Mesendoderm (in vitro differentiated cells): ENCODE measurements at regions not wholly inside any gene's neighbourhood (a gene's known extent, or its start where the extent isn't known, plus 50 kb on each side); places are given as distances from the start of the nearest gene placed in this dataset.
"Not testable (repeated sequence)": the region's sequence is repeated elsewhere in the genome, so short reads cannot be mapped to it uniquely, and the experiment has no call there.

Source experiments
- DNase-seq: peaks from one replicate; pipeline ENCODE4 v3.0.0; 2013
- H2AK5ac ChIP-seq: 2 replicates; pipeline ENCODE4 v1.6.1; 2013; ENCODE audit warnings: low read length, inconsistent platforms
- H2BK120ac ChIP-seq: 2 replicates; pipeline ENCODE4 v1.6.1; 2013; ENCODE audit warnings: low read depth, mild to moderate bottlenecking, low read length, moderate library complexity, mixed read lengths
- H2BK15ac ChIP-seq: replicated peaks from 2 replicates; pipeline ENCODE4 v1.6.1; 2013; ENCODE audit warnings: low read depth, mild to moderate bottlenecking, moderate library complexity
- H2BK5ac ChIP-seq: 2 replicates; pipeline ENCODE4 v1.6.1; 2013; ENCODE audit warnings: low read length, inconsistent platforms
- H3K18ac ChIP-seq: 2 replicates; pipeline ENCODE4 v1.6.1; 2013; ENCODE audit warnings: mild to moderate bottlenecking, low read length, mixed read lengths
- H3K23ac ChIP-seq: one replicate; pipeline ENCODE4 v1.6.1; 2013; ENCODE audit warnings: low read length
- H3K27ac ChIP-seq: 2 replicates; pipeline ENCODE4 v1.5.1; 2013; ENCODE audit warnings: low read depth, mild to moderate bottlenecking, inconsistent platforms, low read length, moderate library complexity
- H3K27me3 ChIP-seq: 2 replicates; pipeline ENCODE4 v1.6.1; 2013; ENCODE audit warnings: low read length, control low read depth, mild to moderate bottlenecking, inconsistent platforms; ENCODE audit not compliant: insufficient read depth, poor library complexity
- H3K36me3 ChIP-seq: 2 replicates; pipeline ENCODE4 v1.6.1; 2013; ENCODE audit warnings: low read length, inconsistent platforms; ENCODE audit not compliant: control insufficient read depth, insufficient read depth
- H3K4ac ChIP-seq: one replicate; pipeline ENCODE4 v1.6.1; 2013; ENCODE audit warnings: low read depth, mild to moderate bottlenecking, low read length, moderate library complexity
- H3K4me1 ChIP-seq: 2 replicates; pipeline ENCODE4 v1.6.1; 2013; ENCODE audit warnings: low read depth, low read length, inconsistent platforms; ENCODE audit not compliant: control insufficient read depth
- H3K4me2 ChIP-seq: 2 replicates; pipeline ENCODE4 v1.6.1; 2013; ENCODE audit warnings: low read length
- H3K4me3 ChIP-seq: 2 replicates; pipeline ENCODE4 v1.5.1; 2013; ENCODE audit warnings: mild to moderate bottlenecking, low read length
- H3K56ac ChIP-seq: one replicate; pipeline ENCODE4 v1.6.1; 2013; ENCODE audit warnings: low read length
- H3K79me1 ChIP-seq: 2 replicates; pipeline ENCODE4 v1.6.1; 2013; ENCODE audit warnings: low read length, inconsistent platforms
- H3K79me2 ChIP-seq: 2 replicates; pipeline ENCODE4 v1.6.1; 2013; ENCODE audit warnings: mild to moderate bottlenecking, low read length; ENCODE audit not compliant: control insufficient read depth, insufficient read depth
- H3K9ac ChIP-seq: 2 replicates; pipeline ENCODE4 v1.6.1; 2013; ENCODE audit warnings: low read length, inconsistent platforms
- H4K5ac ChIP-seq: one replicate; pipeline ENCODE4 v1.6.1; 2013; ENCODE audit warnings: low read length
- H4K8ac ChIP-seq: one replicate; pipeline ENCODE4 v1.6.1; 2013; ENCODE audit warnings: low read depth, mild to moderate bottlenecking, control low read depth, low read length, moderate library complexity
- WGBS: extraction: QIAGEN DNeasy Blood & Tissue Kit; methylation state at CpG from one replicate; pipeline ENCODE4 v1.1.7; 2013; ENCODE audit warnings: low lambda C conversion rate, missing lambda C conversion rate; ENCODE audit not compliant: insufficient coverage; ENCODE audit errors: extremely low coverage; 5-methylcytosine and 5-hydroxymethylcytosine counted together

- H3K27ac ChIP-seq, result no peak overlapping the region
- WGBS, result no CpG with 5 or more reads among the region's 6 CpGs
Measured at GRCh38 chr18:68397241-68398035, 317.5 kb downstream of the TMX3 start.

DNA sequence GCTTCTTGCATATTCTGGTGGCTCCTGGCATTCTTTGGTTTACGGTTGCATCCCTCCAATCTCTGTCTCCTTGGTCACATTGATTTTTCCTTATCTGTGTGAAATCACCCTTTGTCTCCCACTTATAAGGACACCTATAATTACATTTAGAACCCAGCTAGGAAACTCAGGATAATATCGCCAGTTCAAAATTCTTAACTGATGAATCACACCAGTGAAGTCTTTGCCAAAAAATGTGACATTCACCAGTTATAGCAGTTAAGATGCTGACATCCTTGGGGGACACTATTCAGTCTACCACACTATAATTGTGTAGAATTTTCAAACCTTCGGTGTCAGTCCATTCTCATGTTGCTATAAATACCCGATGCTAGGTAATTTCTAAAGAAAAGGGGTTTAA lies 320.2 kb downstream of the TMX3 start:
- WGBS, result no CpG with 5 or more reads among the region's 4 CpGs
- Histone ChIP-seq H3K4ac (no peak overlapping the region), H4K8ac (no peak overlapping the region), H3K23ac (no peak overlapping the region), H3K27ac (no peak overlapping the region), H3K9ac (no peak overlapping the region), H3K56ac (no peak overlapping the region), H2BK15ac (no peak overlapping the region), H3K4me3 (no peak overlapping the region), H3K27me3 (no peaks in the 10 kb centered on the region), H2BK5ac (no peak overlapping the region), H3K18ac (no peak overlapping the region), H2AK5ac (no peak overlapping the region), H3K79me1 (no peaks in the 10 kb centered on the region), H4K5ac (no peak overlapping the region), H2BK120ac (no peak overlapping the region), H3K79me2 (no peaks in the 10 kb centered on the region), H3K36me3 (no peaks in the 10 kb centered on the region), H3K4me2 (no peak overlapping the region), H3K4me1 (no peaks in the 10 kb centered on the region)
- DNase-seq, result peak; percentile 63

More at GRCh38 chr18:68397241-68398035, 317.5 kb downstream of the TMX3 start:
- no peak overlapping the region for H3K4me3 ChIP-seq
- H4K8ac ChIP-seq, result no peak overlapping the region
- H3K18ac ChIP-seq, result no peak overlapping the region
- H3K4ac ChIP-seq, result no peak overlapping the region
- H2BK5ac ChIP-seq, result no peak overlapping the region
- no peak for DNase-seq
- H3K4me2 ChIP-seq, result no peak overlapping the region
- H3K56ac ChIP-seq, result no peak overlapping the region
- no peaks in the 10 kb centered on the region for H3K27me3 ChIP-seq
- no peaks in the 10 kb centered on the region for H3K79me2 ChIP-seq
- H2BK15ac ChIP-seq, result no peak overlapping the region
- H3K4me1 ChIP-seq, result no peaks in the 10 kb centered on the region
- H3K9ac ChIP-seq, result no peak overlapping the region
- no peak overlapping the region for H2AK5ac ChIP-seq
- no peak overlapping the region for H4K5ac ChIP-seq
- H3K79me1 ChIP-seq, result no peaks in the 10 kb centered on the region
- H3K36me3 ChIP-seq, result no peaks in the 10 kb centered on the region
- no peak overlapping the region for H2BK120ac ChIP-seq
- H3K23ac ChIP-seq, result no peak overlapping the region

- Histone ChIP-seq H3K27me3 (no peaks in the 10 kb centered on the region), H3K27ac (no peak overlapping the region)
Measured at GRCh38 chr18:68391801-68392200, 323.1 kb downstream of the TMX3 start.

GRCh38 chr18:68387246-68387645 lies 327.7 kb downstream of the TMX3 start:
- Histone ChIP-seq H2BK5ac (no peak overlapping the region), H4K8ac (no peak overlapping the region), H3K9ac (no peak overlapping the region), H3K79me2 (no peaks in the 10 kb centered on the region), H3K4me2 (no peak overlapping the region), H3K36me3 (no peaks in the 10 kb centered on the region), H3K27me3 (no peaks in the 10 kb centered on the region), H3K23ac (no peak overlapping the region), H3K79me1 (no peaks in the 10 kb centered on the region), H3K4me1 (no peaks in the 10 kb centered on the region), H3K27ac (no peak overlapping the region), H3K4ac (no peak overlapping the region), H2AK5ac (no peak overlapping the region), H3K4me3 (no peak overlapping the region), H3K18ac (no peak overlapping the region), H2BK120ac (no peak overlapping the region), H4K5ac (no peak overlapping the region), H3K56ac (no peak overlapping the region), H2BK15ac (no peak overlapping the region)
- DNase-seq, result no peak

More at GRCh38 chr18:68391801-68392200, 323.1 kb downstream of the TMX3 start:
- Histone ChIP-seq H2BK5ac (no peak overlapping the region), H2BK120ac (no peak overlapping the region), H3K18ac (no peak overlapping the region), H3K4ac (no peak overlapping the region), H3K9ac (no peak overlapping the region), H4K5ac (no peak overlapping the region), H3K36me3 (no peaks in the 10 kb centered on the region), H3K4me1 (no peaks in the 10 kb centered on the region), H2BK15ac (no peak overlapping the region), H2AK5ac (no peak overlapping the region), H3K56ac (no peak overlapping the region), H3K79me2 (no peaks in the 10 kb centered on the region), H3K23ac (no peak overlapping the region), H4K8ac (no peak overlapping the region), H3K79me1 (no peaks in the 10 kb centered on the region), H3K4me2 (no peak overlapping the region), H3K4me3 (no peak overlapping the region)
- no peak for DNase-seq

GRCh38 chr18:68383979-68384378 lies 330.9 kb downstream of the TMX3 start:
- H3K4me3 ChIP-seq, H4K8ac ChIP-seq, H2BK5ac ChIP-seq, H4K5ac ChIP-seq, H3K23ac ChIP-seq, H3K4me2 ChIP-seq, H3K9ac ChIP-seq, H3K79me1 ChIP-seq, H3K56ac ChIP-seq, H3K36me3 ChIP-seq, H3K4me1 ChIP-seq, DNase-seq, H3K27me3 ChIP-seq, H3K79me2 ChIP-seq, H3K27ac ChIP-seq, H2BK120ac ChIP-seq, H2AK5ac ChIP-seq, H3K4ac ChIP-seq, H2BK15ac ChIP-seq, H3K18ac ChIP-seq: not testable (repeated sequence)
- no CpG with 5 or more reads among the region's 1 CpG for WGBS

DNA sequence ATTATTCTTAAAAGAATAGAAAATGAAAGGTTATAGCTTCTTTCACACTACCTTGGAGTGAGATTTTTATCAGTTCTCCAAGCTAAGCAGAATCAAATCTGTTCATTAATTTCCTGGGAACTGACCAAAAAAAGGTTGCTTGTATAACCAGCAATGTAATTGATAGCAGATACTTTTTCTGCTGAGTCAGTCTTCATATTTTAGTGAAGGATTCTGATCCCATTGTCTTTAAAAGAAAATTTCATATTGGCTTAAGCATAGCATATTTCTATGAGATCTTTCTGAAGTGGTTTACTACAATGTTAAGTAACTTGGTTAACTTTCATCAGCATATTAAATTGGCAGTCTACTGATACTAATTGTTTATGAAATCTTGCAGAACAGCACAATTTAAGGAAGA lies 338.0 kb downstream of the TMX3 start:
- H3K4ac ChIP-seq, result no peak overlapping the region
- DNase-seq, result no peak
- H3K4me2 ChIP-seq, result no peak overlapping the region
- no peak overlapping the region for H3K9ac ChIP-seq
- H3K4me1 ChIP-seq, result no peaks in the 10 kb centered on the region
- H3K79me2 ChIP-seq, result no peaks in the 10 kb centered on the region
- no peak overlapping the region for H4K8ac ChIP-seq
- no peaks in the 10 kb centered on the region for H3K27me3 ChIP-seq
- no peak overlapping the region for H2BK15ac ChIP-seq
- H2AK5ac ChIP-seq, result no peak overlapping the region
- no peaks in the 10 kb centered on the region for H3K36me3 ChIP-seq
- H2BK5ac ChIP-seq, result no peak overlapping the region
- no peak overlapping the region for H2BK120ac ChIP-seq
- H3K56ac ChIP-seq, result no peak overlapping the region
- no peak overlapping the region for H3K27ac ChIP-seq
- H4K5ac ChIP-seq, result no peak overlapping the region
- H3K23ac ChIP-seq, result no peak overlapping the region
- H3K4me3 ChIP-seq, result no peak overlapping the region
- no peak overlapping the region for H3K18ac ChIP-seq
- H3K79me1 ChIP-seq, result no peaks in the 10 kb centered on the region
